ENCODE measurements at regions not wholly inside any gene's neighbourhood (a gene's known extent, or its start where the extent isn't known, plus 50 kb on each side); places are given as distances from the start of the nearest gene placed in this dataset.

- TF ChIP-seq CTCF (IDR thresholded peaks at IDR 0.05; ENCODE audit: insufficient read depth, low read length, missing control alignments), result no peak
- H3K4me3 ChIP-seq (ENCODE audit: low read depth, low read length), result no peak overlapping the region
- DNase-seq (ENCODE audit: low read depth, low spot score), result no peak
- POLR2A ChIA-PET, result no interaction called here
- CTCF ChIA-PET, result no interaction called here
Measured at GRCh38 chr14:96931751-96932150, 134.6 kb downstream of the VRK1 start.

- no peak for TF ChIP-seq CTCF (IDR thresholded peaks at IDR 0.05; ENCODE audit: insufficient read depth, low read length, missing control alignments)
- H3K4me3 ChIP-seq (ENCODE audit: low read depth, low read length), result no peak overlapping the region
- ChIA-PET POLR2A (no interaction called here), CTCF (no interaction called here)
- DNase-seq (ENCODE audit: low read depth, low spot score), result no peak
Measured at GRCh38 chr14:96934638-96935330, 137.6 kb downstream of the VRK1 start.

- TF ChIP-seq CTCF (IDR thresholded peaks at IDR 0.05; ENCODE audit: insufficient read depth, low read length, missing control alignments), result no peak
- ChIA-PET POLR2A (no interaction called here), CTCF (no interaction called here)
- no peak overlapping the region for H3K4me3 ChIP-seq (ENCODE audit: low read depth, low read length)
- no peak for DNase-seq (ENCODE audit: low read depth, low spot score)
Measured at GRCh38 chr14:96938946-96939345, 141.8 kb downstream of the VRK1 start.

- no peak overlapping the region for H3K4me3 ChIP-seq (ENCODE audit: low read depth, low read length)
- CTCF ChIA-PET, result no interaction called here
- no peak for TF ChIP-seq CTCF (IDR thresholded peaks at IDR 0.05; ENCODE audit: insufficient read depth, low read length, missing control alignments)
- POLR2A ChIA-PET, result no interaction called here
- DNase-seq (ENCODE audit: low read depth, low spot score), result no peak
Measured at GRCh38 chr14:96940009-96940408, 142.8 kb downstream of the VRK1 start.

- TF ChIP-seq CTCF (IDR thresholded peaks at IDR 0.05; ENCODE audit: insufficient read depth, low read length, missing control alignments), result no peak
- ChIA-PET CTCF (no interaction called here), POLR2A (no interaction called here)
- H3K4me3 ChIP-seq (ENCODE audit: low read depth, low read length), result no peak overlapping the region
- no peak for DNase-seq (ENCODE audit: low read depth, low spot score)
Measured at GRCh38 chr14:96944297-96944696, 147.1 kb downstream of the VRK1 start.

GRCh38 chr14:96945721-96946120, 148.5 kb downstream of the VRK1 start:
- H3K4me3 ChIP-seq (ENCODE audit: low read depth, low read length), result no peak overlapping the region
- CTCF ChIA-PET, result no interaction called here
- TF ChIP-seq CTCF (IDR thresholded peaks at IDR 0.05; ENCODE audit: insufficient read depth, low read length, missing control alignments), result no peak
- POLR2A ChIA-PET, result no interaction called here
- DNase-seq (ENCODE audit: low read depth, low spot score), result no peak

All from AG04449 (cell line).